Effector CD8-positive, alpha-beta T cell (primary cell): ENCODE measurements at regions not wholly inside any gene's neighbourhood (a gene's known extent, or its start where the extent isn't known, plus 50 kb on each side); places are given as distances from the start of the nearest gene placed in this dataset.
A peak's percentile ranks its signal among the peaks of the same experiment; 100 is the strongest.
"Not testable (repeated sequence)": the region's sequence is repeated elsewhere in the genome, so short reads cannot be mapped to it uniquely, and the experiment has no call there.

ENCODE experiments used
- DNase-seq: peaks from one replicate; lab custom pipeline; 2025; lab: John Stamatoyannopoulos, UW

GRCh38 chr12:47410383-47410782, 295.4 kb downstream of the RPAP3 start:
- DNase-seq: no peak

- no peak for DNase-seq
These were observed 296.4 kb downstream of the RPAP3 start for GRCh38 chr12:47409310-47409987.

- peak; percentile 2 for DNase-seq
These were observed 297.5 kb downstream of the RPAP3 start for GRCh38 chr12:47408171-47408871.

DNA sequence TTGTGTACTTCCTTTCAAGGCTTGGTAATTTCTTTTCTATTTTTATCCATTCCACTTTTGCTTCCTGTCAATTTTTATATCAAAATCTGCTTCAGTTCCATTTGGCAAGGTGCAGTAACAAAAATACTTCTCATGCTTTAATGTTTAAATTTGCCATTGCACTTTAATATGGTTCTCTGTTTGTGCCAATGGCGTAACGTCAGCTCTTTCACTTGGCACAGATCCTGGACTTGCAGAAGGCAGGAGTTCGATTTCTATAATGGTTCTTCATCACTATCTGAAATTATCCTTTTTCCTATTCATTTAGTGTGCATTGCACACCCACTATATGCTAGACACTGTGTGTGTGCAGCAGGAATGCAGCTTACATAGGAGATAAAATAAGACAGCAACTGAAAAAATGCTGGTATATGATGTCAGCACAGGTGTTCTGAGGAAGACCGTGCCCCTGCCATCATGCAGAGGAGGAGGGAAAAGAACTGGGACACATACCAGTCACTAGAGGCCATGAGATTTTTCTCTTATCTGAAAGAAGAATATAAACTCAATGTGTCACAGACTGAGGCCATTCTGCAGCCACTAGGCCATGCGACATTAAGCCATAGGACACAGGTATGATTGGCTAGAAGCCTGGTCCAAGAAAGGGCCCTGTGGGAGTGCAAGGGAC, 298.2 kb downstream of the RPAP3 start:
- no peak for DNase-seq

GRCh38 chr12:47403681-47404080, 302.1 kb downstream of the RPAP3 start:
- DNase-seq: no peak

GRCh38 chr12:47401196-47401595, 304.6 kb downstream of the RPAP3 start:
- DNase-seq: not testable (repeated sequence)

DNA sequence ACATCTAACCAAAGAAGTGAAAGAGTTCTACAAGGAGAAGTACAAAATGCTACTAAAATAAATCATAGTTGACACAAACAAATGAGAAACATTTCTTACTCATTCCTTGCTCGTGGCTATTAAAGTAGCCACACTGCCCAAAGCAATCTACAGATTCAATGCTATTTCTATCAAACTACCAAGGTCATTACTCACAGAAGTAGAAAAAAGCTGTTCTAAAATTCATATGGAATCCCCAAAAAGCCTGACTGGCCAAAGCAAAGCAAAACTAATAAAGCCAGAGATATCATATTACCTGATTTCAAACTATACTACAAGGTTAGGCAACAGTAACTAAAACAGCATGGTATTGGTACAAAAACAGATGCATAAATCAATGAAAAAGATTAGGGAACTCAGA, 305.6 kb downstream of the RPAP3 start:
- DNase-seq: no peak

GRCh38 chr12:47397664-47398281, 308.1 kb downstream of the RPAP3 start:
- DNase-seq: peak; percentile 2

- DNase-seq: no peak
These were observed 308.7 kb downstream of the RPAP3 start for GRCh38 chr12:47396902-47397663.

DNA sequence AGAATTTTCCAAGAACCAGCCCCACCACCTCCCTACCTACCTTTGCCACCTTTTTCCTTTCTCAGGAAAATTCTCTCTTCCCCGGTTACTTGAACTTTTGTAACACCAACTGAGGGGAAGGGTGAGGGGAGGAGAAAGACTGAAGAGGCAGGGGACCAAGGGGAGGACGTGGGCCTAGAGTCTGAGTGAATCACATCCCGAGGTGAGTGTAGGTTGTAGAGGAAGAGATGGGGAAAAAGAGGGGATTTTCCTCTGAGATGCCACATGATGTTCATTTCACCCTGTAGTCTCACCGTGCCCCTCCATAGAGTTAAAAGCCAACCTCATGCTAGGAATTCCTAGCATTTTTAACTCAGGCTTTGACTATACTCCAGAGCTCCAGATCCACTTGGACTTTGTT, 311.8 kb downstream of the RPAP3 start:
- no peak for DNase-seq

DNA sequence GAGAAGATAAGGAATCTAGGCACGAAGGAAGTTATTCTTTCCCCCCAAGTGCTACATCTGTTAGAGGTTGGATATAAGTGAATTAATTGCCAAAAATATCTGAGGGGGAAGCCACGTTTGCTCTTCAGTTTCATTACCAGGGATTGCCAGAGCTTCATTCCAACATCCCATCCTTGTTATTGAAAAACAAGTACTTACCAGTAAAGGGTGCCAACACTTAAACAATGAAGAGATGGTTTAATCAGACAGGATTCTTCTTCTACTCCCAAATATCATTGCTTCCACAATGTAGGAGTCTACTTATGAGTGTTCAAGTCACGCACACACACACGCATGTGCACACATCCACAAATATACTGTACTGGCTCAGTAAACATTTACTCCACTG, 312.4 kb downstream of the RPAP3 start:
- no peak for DNase-seq

DNA sequence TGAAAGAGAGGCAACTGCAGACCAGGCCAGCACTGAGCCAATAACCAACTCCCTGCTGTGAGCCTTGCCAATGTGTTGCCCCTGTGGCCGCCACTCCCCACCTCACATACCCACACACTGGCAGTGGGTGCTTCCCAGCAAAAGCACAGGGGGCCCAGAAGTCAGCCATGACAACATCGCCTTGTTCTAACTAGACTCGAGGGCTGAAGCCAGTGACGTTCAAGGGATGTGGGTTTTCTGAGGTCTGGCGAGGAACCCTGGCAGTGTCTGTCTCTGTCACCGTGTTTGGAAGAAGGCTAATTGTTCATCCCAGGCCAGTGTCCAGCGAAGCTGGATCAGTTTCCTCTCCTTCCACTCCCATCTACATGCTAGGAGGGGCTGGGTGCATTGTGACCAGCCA, 311.8 kb upstream of the AMIGO2 start:
- DNase-seq: peak; percentile 7

GRCh38 chr12:47388712-47389111, 309.0 kb upstream of the AMIGO2 start:
- no peak for DNase-seq

- no peak for DNase-seq
These were observed 308.2 kb upstream of the AMIGO2 start for GRCh38 chr12:47387994-47388393.

- no peak for DNase-seq
These were observed 305.9 kb upstream of the AMIGO2 start for GRCh38 chr12:47385653-47386052.

DNA sequence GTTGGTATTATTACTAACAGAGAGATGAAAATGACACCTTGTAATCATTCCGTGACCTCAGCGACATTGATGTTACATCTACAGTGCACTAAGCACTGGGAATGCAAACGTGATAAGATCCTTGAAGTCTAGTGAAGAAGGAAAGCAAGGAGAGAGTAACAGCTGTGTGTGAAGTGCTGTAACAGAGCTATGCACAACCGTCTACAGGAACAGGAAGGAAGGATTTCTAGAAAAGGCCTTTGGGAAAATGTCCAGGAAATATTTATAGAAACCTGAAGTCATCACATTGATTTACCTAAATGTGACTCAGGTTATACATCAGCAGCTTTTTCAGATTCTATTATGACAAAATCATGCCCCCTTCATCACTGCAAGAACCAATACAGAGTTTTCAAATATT, 304.2 kb upstream of the AMIGO2 start:
- no peak for DNase-seq

DNA sequence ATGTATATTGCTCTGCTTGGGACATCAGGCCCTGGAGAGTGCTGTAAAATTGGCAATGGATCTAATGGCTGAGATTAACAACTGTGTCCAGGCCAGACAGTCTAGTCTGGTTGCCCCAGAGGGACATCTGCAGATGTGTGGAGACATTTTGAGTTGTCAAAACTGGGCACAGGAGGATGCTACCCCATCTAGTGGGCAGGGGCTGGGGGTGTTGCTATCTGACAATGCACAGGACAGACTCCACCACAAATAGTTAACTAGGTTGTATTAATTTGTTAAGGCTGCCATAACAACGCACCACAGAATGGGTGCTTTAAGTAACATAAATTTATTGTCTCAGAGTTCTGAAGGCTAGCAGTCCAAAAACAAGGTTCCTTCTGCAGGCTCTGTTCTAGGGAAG, 302.5 kb upstream of the AMIGO2 start:
- DNase-seq: no peak

DNA sequence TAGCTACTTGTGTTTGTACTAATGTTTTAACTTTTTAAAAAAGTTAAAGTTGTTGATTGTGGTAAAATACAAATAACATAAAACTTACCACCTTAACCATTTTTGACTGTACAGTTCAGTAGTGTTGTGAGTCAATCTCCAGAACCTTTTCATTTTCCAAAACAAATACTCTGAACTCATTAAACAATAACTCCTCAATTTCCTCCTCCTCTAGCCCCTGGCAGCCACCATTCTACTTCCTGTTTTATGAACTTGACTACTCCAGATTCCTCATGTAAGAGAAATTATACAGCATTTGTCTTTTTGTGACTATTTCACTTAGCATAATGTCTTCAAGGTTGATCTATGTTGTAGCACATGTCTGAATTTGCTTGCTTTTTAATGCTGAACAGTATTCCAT, 299.1 kb upstream of the AMIGO2 start:
- no peak for DNase-seq

DNA sequence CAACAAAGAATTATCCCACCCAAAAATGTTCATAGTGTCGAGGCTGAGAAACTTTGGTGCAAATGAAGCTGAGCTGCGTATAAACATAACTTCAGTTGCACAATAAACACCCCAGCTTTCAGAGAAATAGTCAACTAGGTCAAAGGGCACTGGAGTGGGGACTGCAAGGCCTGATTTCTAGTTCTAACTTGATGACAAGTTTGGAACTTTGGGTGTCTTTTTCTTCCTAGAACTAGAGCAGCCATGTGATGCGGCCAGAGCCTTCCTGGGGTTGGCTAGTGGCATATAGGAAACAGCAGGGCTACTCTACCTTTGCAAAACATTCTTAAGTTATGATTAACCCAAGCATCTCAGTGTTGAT, 298.4 kb upstream of the AMIGO2 start:
- DNase-seq: no peak

- DNase-seq: no peak
These were observed 297.9 kb upstream of the AMIGO2 start for GRCh38 chr12:47377414-47378221.

- DNase-seq: no peak
These were observed 297.2 kb upstream of the AMIGO2 start for GRCh38 chr12:47376927-47377326.
